ENCODE measurements at regions not wholly inside any gene's neighbourhood (a gene's known extent, or its start where the extent isn't known, plus 50 kb on each side); places are given as distances from the start of the nearest gene placed in this dataset.

DNA sequence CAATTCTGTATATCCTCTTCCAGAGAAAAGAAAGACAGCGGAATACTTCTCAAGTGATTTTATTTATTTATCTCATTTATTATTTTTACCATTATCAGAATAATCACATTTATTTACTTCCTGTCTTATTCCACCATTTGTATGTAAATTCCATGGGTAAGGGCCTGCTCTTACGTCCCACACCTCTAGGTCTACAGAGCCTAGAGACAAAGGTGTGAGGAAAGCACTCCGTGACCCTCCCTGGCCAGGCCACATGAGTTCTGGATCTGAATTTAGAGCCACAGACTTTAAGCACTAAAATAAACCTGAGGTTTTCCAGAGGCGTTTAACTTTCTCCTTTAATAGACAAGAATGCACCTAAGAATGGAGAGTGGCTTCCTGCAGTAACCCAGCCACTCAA lies 85.3 kb upstream of the CTSV start:
- TF ChIP-seq, protein P1, sequence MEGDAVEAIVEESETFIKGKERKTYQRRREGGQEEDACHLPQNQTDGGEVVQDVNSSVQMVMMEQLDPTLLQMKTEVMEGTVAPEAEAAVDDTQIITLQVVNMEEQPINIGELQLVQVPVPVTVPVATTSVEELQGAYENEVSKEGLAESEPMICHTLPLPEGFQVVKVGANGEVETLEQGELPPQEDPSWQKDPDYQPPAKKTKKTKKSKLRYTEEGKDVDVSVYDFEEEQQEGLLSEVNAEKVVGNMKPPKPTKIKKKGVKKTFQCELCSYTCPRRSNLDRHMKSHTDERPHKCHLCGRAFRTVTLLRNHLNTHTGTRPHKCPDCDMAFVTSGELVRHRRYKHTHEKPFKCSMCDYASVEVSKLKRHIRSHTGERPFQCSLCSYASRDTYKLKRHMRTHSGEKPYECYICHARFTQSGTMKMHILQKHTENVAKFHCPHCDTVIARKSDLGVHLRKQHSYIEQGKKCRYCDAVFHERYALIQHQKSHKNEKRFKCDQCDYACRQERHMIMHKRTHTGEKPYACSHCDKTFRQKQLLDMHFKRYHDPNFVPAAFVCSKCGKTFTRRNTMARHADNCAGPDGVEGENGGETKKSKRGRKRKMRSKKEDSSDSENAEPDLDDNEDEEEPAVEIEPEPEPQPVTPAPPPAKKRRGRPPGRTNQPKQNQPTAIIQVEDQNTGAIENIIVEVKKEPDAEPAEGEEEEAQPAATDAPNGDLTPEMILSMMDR (IDR thresholded peaks at IDR 0.05; ENCODE audit: borderline replicate concordance, extremely low read depth, low read length, poor library complexity, severe bottlenecking), result no peak
- TF ChIP-seq EZH2 (IDR thresholded peaks at IDR 0.05; ENCODE audit: borderline replicate concordance, low read depth, low read length, severe bottlenecking), result no peak

All from DND-41 (cell line).